GM12891 (cell line): ENCODE measurements at regions not wholly inside any gene's neighbourhood (a gene's known extent, or its start where the extent isn't known, plus 50 kb on each side); places are given as distances from the start of the nearest gene placed in this dataset.

Source experiments
- PAX5 ChIP-seq: IDR thresholded peaks from 2 replicates; pipeline ENCODE4 v1.6.1; 2011; ENCODE audit warnings: low read length, moderate library complexity, mild to moderate bottlenecking; ENCODE audit not compliant: insufficient read depth, severe bottlenecking
- POLR2A ChIP-seq: IDR thresholded peaks from 2 replicates; pipeline ENCODE4 v1.6.1; 2011; ENCODE audit warnings: low read depth, low read length, control low read depth
- POLR2AphosphoS5 ChIP-seq: IDR thresholded peaks from 2 replicates; pipeline ENCODE4 v1.6.1; 2011; ENCODE audit warnings: low read depth, low read length, control low read depth
- POU2F2 ChIP-seq: IDR thresholded peaks from 2 replicates; pipeline ENCODE4 v1.6.1; 2011; ENCODE audit warnings: low read depth, mild to moderate bottlenecking, control low read depth, low read length, moderate library complexity
- SPI1 ChIP-seq: IDR thresholded peaks from 2 replicates; pipeline ENCODE4 v1.6.1; 2011; ENCODE audit warnings: low read depth, low read length, control low read depth
- TAF1 ChIP-seq: IDR thresholded peaks from 2 replicates; pipeline ENCODE4 v1.6.1; 2011; ENCODE audit warnings: low read depth, low read length, control low read depth

- TF ChIP-seq POLR2A (no peak), TAF1 (no peak), POLR2AphosphoS5 (no peak), SPI1 (no peak), POU2F2 (no peak), PAX5 (no peak)
These were observed 601.0 kb upstream of the RAG2 start for GRCh38 chr11:37199082-37199481.
